Peyer's patch (tissue), 4 donors: ENCODE measurements at regions not wholly inside any gene's neighbourhood (a gene's known extent, or its start where the extent isn't known, plus 50 kb on each side); places are given as distances from the start of the nearest gene placed in this dataset.

Experiments used
- DNase-seq, 3 donors: peaks; one replicate each; pipeline ENCODE4 v3.0.0-alpha.2; 2017 to 2019
- H3K27ac ChIP-seq, 4 donors: fragments of 200-600 bp; sonication (generic); one replicate each; pipeline ENCODE4 v1.5.1; 2016 to 2019
- H3K27me3 ChIP-seq, 2 donors: fragments of 200-600 bp; sonication (generic); one replicate each; pipeline ENCODE4 v1.5.1; 2019
- H3K36me3 ChIP-seq, 3 donors: fragments of 200-600 bp; sonication (generic); one replicate each; pipeline ENCODE4 v1.5.1; 2016 to 2019
- H3K4me1 ChIP-seq, 4 donors: fragments of 200-600 bp; sonication (generic); one replicate each; pipeline ENCODE4 v1.5.1; 2016 to 2019
- H3K4me3 ChIP-seq, 4 donors: fragments of 200-600 bp; sonication (generic); 1 replicate in 3 of 4; 2 replicates in 1 of 4; pipeline ENCODE4 v1.5.1; 2016 to 2019; ENCODE audit warnings: mild to moderate bottlenecking in 1 of 4
- H3K9me3 ChIP-seq, 4 donors: fragments of 200-600 bp; sonication (generic); one replicate each; pipeline ENCODE4 v1.5.1; 2016 to 2019; ENCODE audit warnings: mild to moderate bottlenecking in 1 of 4
- POLR2A ChIP-seq, 2 donors: fragments of 450-650 bp; IDR thresholded peaks; one replicate each; pipeline ENCODE4 v1.5.1; 2017; ENCODE audit warnings: antibody characterized with exemption in 2 of 2, mild to moderate bottlenecking in 2 of 2, moderate library complexity in 2 of 2
- TF ChIP-seq, protein P1 (sequence below), 6 experiments: fragments of 450-650 bp in 4 of 6; fragments of 200-600 bp in 2 of 6; sonication (generic) in 1 of 6; IDR thresholded peaks; one replicate each; pipeline ENCODE4 v1.5.1; 2017 to 2019; ENCODE audit warnings: antibody characterized with exemption in 6 of 6, mild to moderate bottlenecking in 3 of 6, moderate library complexity in 1 of 6

DNA sequence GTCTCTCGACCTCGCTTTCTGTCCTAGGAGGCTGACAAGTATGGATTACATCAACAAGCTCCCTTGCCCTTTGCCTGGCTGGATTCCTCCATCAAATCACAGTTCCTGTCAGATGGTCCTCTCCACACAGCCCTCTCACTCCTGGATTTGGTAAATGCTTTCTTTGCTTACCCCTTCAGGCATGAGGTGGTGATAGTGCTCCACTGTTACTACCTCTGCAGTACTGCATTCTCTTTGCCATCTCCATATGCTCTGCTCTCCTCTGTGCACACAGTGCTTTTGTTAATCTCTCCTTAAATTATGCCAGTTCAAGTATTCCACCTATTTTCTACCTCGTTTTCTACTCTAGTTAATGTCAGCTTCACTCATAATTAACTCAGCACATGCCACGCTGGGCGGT is 279.2 kb downstream of the DMAC1 start:
- DNase-seq = no peak
- TF ChIP-seq, protein P1, sequence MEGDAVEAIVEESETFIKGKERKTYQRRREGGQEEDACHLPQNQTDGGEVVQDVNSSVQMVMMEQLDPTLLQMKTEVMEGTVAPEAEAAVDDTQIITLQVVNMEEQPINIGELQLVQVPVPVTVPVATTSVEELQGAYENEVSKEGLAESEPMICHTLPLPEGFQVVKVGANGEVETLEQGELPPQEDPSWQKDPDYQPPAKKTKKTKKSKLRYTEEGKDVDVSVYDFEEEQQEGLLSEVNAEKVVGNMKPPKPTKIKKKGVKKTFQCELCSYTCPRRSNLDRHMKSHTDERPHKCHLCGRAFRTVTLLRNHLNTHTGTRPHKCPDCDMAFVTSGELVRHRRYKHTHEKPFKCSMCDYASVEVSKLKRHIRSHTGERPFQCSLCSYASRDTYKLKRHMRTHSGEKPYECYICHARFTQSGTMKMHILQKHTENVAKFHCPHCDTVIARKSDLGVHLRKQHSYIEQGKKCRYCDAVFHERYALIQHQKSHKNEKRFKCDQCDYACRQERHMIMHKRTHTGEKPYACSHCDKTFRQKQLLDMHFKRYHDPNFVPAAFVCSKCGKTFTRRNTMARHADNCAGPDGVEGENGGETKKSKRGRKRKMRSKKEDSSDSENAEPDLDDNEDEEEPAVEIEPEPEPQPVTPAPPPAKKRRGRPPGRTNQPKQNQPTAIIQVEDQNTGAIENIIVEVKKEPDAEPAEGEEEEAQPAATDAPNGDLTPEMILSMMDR (IDR thresholded peaks at IDR 0.05) = no peak
- TF ChIP-seq POLR2A (IDR thresholded peaks at IDR 0.05) = no peak
- no peaks in the 10 kb centered on the region for H3K36me3 ChIP-seq
- H3K27me3 ChIP-seq = no peaks in the 10 kb centered on the region
- H3K9me3 ChIP-seq = no peaks in the 10 kb centered on the region
- no peaks in the 10 kb centered on the region for H3K4me1 ChIP-seq
- H3K27ac ChIP-seq = no peak overlapping the region
- no peak overlapping the region for H3K4me3 ChIP-seq

DNA sequence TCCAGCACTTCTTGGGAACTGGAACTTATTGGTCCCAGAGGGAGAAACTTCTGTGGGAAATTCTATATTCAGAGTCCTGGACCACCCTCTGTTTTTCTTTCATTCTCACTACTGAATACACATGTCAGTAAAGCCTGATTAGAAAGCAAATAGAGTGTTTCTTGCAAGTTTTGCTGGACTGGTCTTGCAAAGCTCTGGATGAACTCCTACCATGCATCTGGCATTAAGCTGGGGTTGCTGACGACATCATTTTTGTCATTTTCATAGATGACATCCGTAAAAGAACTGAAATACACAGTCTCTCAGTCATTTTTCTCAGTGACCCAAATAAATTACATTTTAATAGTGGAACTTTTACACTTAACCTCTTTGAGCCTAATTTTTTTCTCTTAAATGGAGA is 283.2 kb downstream of the DMAC1 start:
- TF ChIP-seq POLR2A (IDR thresholded peaks at IDR 0.05) = no peak
- TF ChIP-seq, protein P1 (IDR thresholded peaks at IDR 0.05) = no peak
- H3K27me3 ChIP-seq = no peaks in the 10 kb centered on the region

DNA sequence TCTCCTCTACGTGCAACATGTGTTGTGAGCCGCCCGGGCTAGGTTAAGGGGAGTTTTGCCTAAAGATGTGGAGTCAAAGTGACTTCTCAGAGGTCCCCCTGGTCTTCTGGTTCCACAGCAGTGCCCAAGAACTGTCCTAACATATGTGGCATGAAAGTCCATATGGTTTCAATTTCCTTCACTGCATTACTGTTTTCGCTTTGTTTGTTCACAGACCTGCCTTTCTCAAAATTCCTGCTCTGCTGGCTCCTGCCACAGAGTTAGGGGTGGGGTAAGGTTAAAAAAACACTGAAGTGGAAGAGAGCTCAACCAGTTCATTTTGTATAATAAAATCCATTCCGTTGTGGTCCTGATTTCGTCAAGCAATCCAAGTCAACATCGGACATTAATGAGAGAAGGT is 289.4 kb downstream of the DMAC1 start:
- DNase-seq = no peak
- H3K36me3 ChIP-seq = no peaks in the 10 kb centered on the region
- no peaks in the 10 kb centered on the region for H3K4me1 ChIP-seq
- TF ChIP-seq POLR2A (IDR thresholded peaks at IDR 0.05) = no peak
- no peaks in the 10 kb centered on the region for H3K27me3 ChIP-seq
- no peak overlapping the region for H3K4me3 ChIP-seq
- no peak overlapping the region for H3K27ac ChIP-seq
- no peaks in the 10 kb centered on the region for H3K9me3 ChIP-seq

More for the DNA sequence above, 283.2 kb downstream of the DMAC1 start:
- Histone ChIP-seq H3K27ac (no peak overlapping the region), H3K36me3 (no peaks in the 10 kb centered on the region), H3K9me3 (no peaks in the 10 kb centered on the region), H3K4me3 (no peak overlapping the region), H3K4me1 (no peaks in the 10 kb centered on the region)
- DNase-seq = no peak

DNA sequence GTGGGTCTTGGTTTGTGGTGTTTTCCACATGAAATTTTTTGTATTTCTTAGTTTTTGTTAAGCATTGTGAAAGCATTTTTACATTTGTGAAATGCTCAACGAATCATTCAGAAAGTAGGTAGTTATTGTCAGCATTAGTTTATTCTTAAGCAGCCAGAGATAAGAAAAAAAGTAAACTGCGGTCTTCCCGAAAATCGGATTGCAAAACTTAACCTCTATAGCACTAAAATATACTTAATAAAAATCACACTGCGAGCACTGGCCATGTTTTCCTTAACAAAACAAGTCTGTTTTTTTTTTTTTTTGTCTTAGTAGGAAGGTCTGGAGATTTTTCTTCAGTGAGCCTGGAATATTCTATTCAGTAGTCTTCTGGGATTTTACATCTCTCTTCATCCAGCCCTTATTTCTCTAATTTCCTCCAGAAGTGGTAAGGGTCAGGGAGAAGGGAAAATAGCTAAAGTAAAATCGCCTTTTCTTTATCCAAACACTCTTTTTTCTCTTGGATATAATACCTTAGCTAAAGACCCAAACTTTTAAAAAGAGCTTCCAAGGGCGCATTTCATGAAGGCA is 289.9 kb downstream of the DMAC1 start:
- Histone ChIP-seq H3K27ac (no peak overlapping the region), H3K27me3 (no peaks in the 10 kb centered on the region), H3K9me3 (no peaks in the 10 kb centered on the region), H3K4me1 (no peaks in the 10 kb centered on the region), H3K4me3 (no peak overlapping the region), H3K36me3 (no peaks in the 10 kb centered on the region)
- DNase-seq = no peak
- TF ChIP-seq, protein P1 (IDR thresholded peaks at IDR 0.05) = no peak
- TF ChIP-seq POLR2A (IDR thresholded peaks at IDR 0.05) = no peak

DNA sequence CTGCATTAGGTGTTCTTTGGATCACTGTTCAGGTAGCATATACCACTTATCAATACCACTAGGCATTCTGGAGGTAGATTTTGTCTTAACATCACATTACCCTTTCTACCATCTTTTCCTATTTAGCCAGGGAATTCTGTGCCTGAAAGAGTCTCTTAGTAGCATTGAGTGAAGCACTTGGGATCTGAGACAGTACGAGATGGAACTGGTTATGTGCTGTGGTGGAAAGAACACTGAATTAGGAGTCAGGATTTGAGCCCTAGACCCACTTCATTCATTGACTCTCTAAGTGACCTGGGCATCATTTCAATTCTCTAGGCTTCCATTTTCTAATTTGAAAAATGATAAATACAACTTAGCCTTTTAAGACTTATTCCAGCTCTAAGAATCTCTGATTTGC is 291.1 kb downstream of the DMAC1 start:
- no peaks in the 10 kb centered on the region for H3K36me3 ChIP-seq
- H3K27me3 ChIP-seq = no peaks in the 10 kb centered on the region
- no peak overlapping the region for H3K27ac ChIP-seq
- no peaks in the 10 kb centered on the region for H3K4me1 ChIP-seq
- no peak for DNase-seq
- no peak for TF ChIP-seq POLR2A (IDR thresholded peaks at IDR 0.05)
- TF ChIP-seq, protein P1 (IDR thresholded peaks at IDR 0.05) = no peak
- no peaks in the 10 kb centered on the region for H3K9me3 ChIP-seq
- H3K4me3 ChIP-seq = no peak overlapping the region

DNA sequence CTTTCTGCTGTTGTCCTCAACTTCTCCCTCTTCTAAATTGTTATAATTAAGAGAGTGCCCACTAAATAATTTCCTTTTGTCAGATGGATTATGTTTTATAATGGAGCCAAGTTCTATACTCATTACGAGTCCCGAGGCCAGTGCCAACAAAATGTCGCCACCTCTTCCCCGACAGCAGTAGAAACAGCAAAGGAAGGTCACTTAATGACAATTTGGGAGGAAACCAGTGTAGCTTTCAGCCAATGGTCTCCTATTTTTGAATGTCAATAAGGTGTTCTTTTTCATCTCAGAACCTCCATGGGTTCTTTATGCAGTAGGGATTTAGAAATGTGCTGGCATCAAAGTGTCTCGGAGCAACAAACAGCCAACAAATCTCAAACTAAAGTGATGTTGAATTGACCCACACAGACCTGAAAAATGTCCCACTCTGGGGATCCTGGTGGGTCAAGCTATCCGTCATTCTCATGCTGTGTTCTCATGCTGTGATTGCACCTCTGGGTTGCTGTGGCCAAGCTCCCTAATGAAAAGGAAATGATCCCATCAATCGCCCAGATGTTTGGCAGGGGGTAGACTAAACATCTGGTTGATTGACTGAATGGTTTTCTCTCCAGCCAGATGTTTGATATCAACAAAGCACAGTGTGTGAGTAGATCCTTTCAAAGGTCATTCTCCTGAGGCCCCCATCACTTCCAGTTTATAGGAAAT is 291.9 kb downstream of the DMAC1 start:
- no peak overlapping the region for H3K27ac ChIP-seq
- no peaks in the 10 kb centered on the region for H3K9me3 ChIP-seq
- H3K4me1 ChIP-seq = no peaks in the 10 kb centered on the region
- no peaks in the 10 kb centered on the region for H3K27me3 ChIP-seq
- no peaks in the 10 kb centered on the region for H3K36me3 ChIP-seq
- DNase-seq = no peak
- no peak overlapping the region for H3K4me3 ChIP-seq
- TF ChIP-seq, protein P1 (IDR thresholded peaks at IDR 0.05) = no peak
- no peak for TF ChIP-seq POLR2A (IDR thresholded peaks at IDR 0.05)
